Caco-2 (cell line): ENCODE measurements at regions not wholly inside any gene's neighbourhood (a gene's known extent, or its start where the extent isn't known, plus 50 kb on each side); places are given as distances from the start of the nearest gene placed in this dataset.
A peak's percentile ranks its signal among the peaks of the same experiment; 100 is the strongest.
"Not testable (repeated sequence)": the region's sequence is repeated elsewhere in the genome, so short reads cannot be mapped to it uniquely, and the experiment has no call there.

Experiments
- BruUV-seq: library from RNA; stranded (reverse); fragments of 400-500 nt; replicated peaks from 2 replicates; lab custom pipeline; 2021; lab: Mats Ljungman, UMichigan
- CTCF ChIA-PET: fragments of 300-600 bp; sonication (Branson Sonifier 250); formaldehyde crosslinking; loops from one replicate; lab custom pipeline; 2022; ENCODE audit warnings: antibody characterized with exemption; lab: Charles Lee
- POLR2A ChIA-PET: fragments of 300-600 bp; sonication (Branson Sonifier 250); formaldehyde crosslinking; loops from one replicate; lab custom pipeline; 2022; ENCODE audit warnings: antibody characterized with exemption; lab: Charles Lee
- DNase-seq, 2 experiments: peaks; one replicate each; pipeline versions ENCODE4 v3.0.0 to v3.0.0-alpha.2; 2020 to 2022
- H3K27me3 ChIP-seq: replicated peaks from 2 replicates; pipeline ENCODE4 v1.6.0; 2011; ENCODE audit warnings: low read length; ENCODE audit not compliant: control insufficient read depth, insufficient read depth
- H3K36me3 ChIP-seq: 2 replicates; pipeline ENCODE4 v1.5.1; 2011; ENCODE audit warnings: low read length; ENCODE audit not compliant: control insufficient read depth, insufficient read depth
- H3K4me1 ChIP-seq: fragments of 250-450 bp; sonication (Bioruptor Pico); 2 replicates; pipeline ENCODE4 v1.5.1; 2020; ENCODE audit warnings: mild to moderate bottlenecking
- H3K4me3 ChIP-seq: 2 replicates; pipeline ENCODE4 v1.5.1; 2011; ENCODE audit warnings: low read depth, mild to moderate bottlenecking, control low read depth, low read length
- H3K9me3 ChIP-seq: fragments of 250-450 bp; sonication (Bioruptor Pico); 2 replicates; pipeline ENCODE4 v1.5.1; 2020; ENCODE audit warnings: mild to moderate bottlenecking, moderate library complexity
- H3K27ac Mint-ChIP-seq: one replicate; pipeline ENCODE4 v1.8.0; 2022; ENCODE audit warnings: mixed read lengths; ENCODE audit not compliant: unreplicated experiment
- H3K27me3 Mint-ChIP-seq: one replicate; pipeline ENCODE4 v1.8.0; 2022; ENCODE audit warnings: mixed read lengths; ENCODE audit not compliant: insufficient read depth, unreplicated experiment
- H3K36me3 Mint-ChIP-seq: one replicate; pipeline ENCODE4 v1.8.0; 2022; ENCODE audit warnings: mild to moderate bottlenecking, mixed read lengths; ENCODE audit not compliant: insufficient read depth, unreplicated experiment
- H3K4me1 Mint-ChIP-seq: one replicate; pipeline ENCODE4 v1.8.0; 2022; ENCODE audit warnings: low read depth, mixed read lengths; ENCODE audit not compliant: unreplicated experiment
- H3K4me3 Mint-ChIP-seq: one replicate; pipeline ENCODE4 v1.8.0; 2022; ENCODE audit warnings: mild to moderate bottlenecking, moderate library complexity, mixed read lengths; ENCODE audit not compliant: unreplicated experiment
- H3K9me3 Mint-ChIP-seq: one replicate; pipeline ENCODE4 v1.8.0; 2022; ENCODE audit warnings: mixed read lengths; ENCODE audit not compliant: unreplicated experiment
- CTCF ChIP-seq, 2 experiments: fragments of 200-600 bp in 1 of 2; IDR thresholded peaks; 1 replicate in 1 of 2; 2 replicates in 1 of 2; pipeline versions ENCODE4 v1.5.1 to v1.8.0; 2011 to 2022; ENCODE audit warnings: antibody characterized with exemption in 1 of 2, control low read depth in 1 of 2, inconsistent platforms in 1 of 2, low read depth in 1 of 2, low read length in 1 of 2, mild to moderate bottlenecking in 1 of 2, moderate library complexity in 1 of 2; ENCODE audit not compliant: insufficient read depth in 1 of 2, severe bottlenecking in 1 of 2, unreplicated experiment in 1 of 2
- intact Hi-C: fragments of 100-400 bp; cut with micrococcal nuclease; formaldehyde crosslinking; loops from one replicate; pipeline ENCODE4 v1.10.0; 2022; ENCODE audit not compliant: unreplicated experiment

DNA sequence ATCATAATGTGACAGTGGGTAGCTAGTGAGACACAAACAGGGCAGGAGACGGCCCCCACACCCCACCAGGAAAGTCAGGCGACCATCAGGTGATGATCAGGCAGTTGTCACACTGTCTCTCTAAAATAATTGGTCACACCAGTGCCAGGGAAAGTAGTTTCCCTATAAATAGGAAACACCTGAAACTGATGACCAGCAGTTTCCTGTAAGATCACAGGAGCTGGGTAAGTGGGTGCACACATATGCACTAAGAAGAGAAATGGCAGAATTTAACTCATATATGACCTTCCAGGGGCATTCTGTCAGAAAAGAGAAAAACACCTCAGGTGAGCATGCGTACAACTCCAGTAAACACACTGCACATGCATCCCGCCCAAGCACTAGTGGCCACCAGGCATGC is 620.5 kb upstream of the GHITM start:
- H3K4me3 Mint-ChIP-seq, result no peak overlapping the region
- Histone ChIP-seq H3K27me3 (no peaks in the 10 kb centered on the region), H3K4me3 (no peak overlapping the region), H3K4me1 (no peaks in the 10 kb centered on the region), H3K36me3 (no peaks in the 10 kb centered on the region), H3K9me3 (no peaks in the 10 kb centered on the region)
- intact Hi-C loops, result no loop called here
- ChIA-PET POLR2A (no interaction called here), CTCF (no interaction called here)
- H3K9me3 Mint-ChIP-seq, result no peaks in the 10 kb centered on the region
- DNase-seq, result no peak
- no peaks in the 10 kb centered on the region for H3K36me3 Mint-ChIP-seq
- peak overlapping the region; percentile 21 for H3K27ac Mint-ChIP-seq
- no peaks in the 10 kb centered on the region for H3K4me1 Mint-ChIP-seq
- TF ChIP-seq CTCF (IDR thresholded peaks at IDR 0.05; ENCODE audit: insufficient read depth in 1 of 2, low read depth in 1 of 2, low read length in 1 of 2, severe bottlenecking in 1 of 2, unreplicated experiment in 1 of 2), result no peak
- no TSS peak for BruUV-seq
- no peaks in the 10 kb centered on the region for H3K27me3 Mint-ChIP-seq

DNA sequence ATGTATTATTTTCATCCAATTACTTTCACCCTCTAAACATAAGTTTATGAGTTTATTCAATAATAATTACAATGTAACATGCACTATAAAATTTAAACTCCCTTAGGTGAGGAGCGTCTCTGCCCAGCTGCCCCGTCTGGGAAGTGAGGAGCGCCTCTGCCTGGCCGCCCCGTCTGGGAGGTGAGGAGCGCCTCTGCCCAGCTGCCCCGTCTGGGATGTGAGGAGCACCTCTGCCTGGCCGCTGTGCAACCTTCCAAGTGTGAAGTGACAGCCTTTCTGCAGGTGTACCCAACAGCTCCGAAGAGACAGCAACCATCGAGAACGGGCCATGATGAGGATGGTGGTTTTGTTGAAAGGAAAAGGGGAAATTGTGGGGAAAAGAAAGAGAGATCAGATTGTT is 618.9 kb upstream of the GHITM start:
- H3K9me3 Mint-ChIP-seq, H3K27me3 ChIP-seq, H3K4me3 ChIP-seq, H3K27me3 Mint-ChIP-seq, H3K4me1 Mint-ChIP-seq, DNase-seq, H3K36me3 Mint-ChIP-seq, H3K4me3 Mint-ChIP-seq, H3K36me3 ChIP-seq, intact Hi-C loops, H3K27ac Mint-ChIP-seq, CTCF ChIA-PET, BruUV-seq, H3K4me1 ChIP-seq, POLR2A ChIA-PET, H3K9me3 ChIP-seq: not testable (repeated sequence)

DNA sequence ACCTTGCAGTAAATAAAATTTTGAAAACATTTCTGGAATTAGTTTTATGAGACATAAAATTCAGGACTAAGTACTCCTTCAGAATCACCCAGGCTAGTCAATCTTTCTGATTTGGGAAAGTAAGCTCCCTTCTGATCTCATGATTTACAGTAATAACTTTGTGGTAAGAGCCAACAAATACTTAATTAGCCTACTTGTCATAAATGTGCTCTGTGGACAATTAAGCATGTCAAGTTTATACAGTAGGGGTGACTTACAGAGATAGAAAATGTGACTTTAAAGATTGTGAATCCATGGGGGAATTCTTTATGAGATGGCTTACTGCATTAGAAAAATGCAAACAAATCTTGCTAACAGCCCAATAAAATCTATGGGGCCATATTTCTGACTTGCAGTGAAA is 616.9 kb upstream of the GHITM start:
- no peak for TF ChIP-seq CTCF (IDR thresholded peaks at IDR 0.05; ENCODE audit: insufficient read depth in 1 of 2, low read depth in 1 of 2, low read length in 1 of 2, severe bottlenecking in 1 of 2, unreplicated experiment in 1 of 2)
- no peak for DNase-seq
- no peaks in the 10 kb centered on the region for H3K4me1 Mint-ChIP-seq
- no peak overlapping the region for H3K27ac Mint-ChIP-seq
- no peak overlapping the region for H3K4me3 Mint-ChIP-seq
- H3K27me3 ChIP-seq, result no peaks in the 10 kb centered on the region
- ChIA-PET CTCF (no interaction called here), POLR2A (no interaction called here)
- no peaks in the 10 kb centered on the region for H3K4me1 ChIP-seq
- H3K36me3 Mint-ChIP-seq, result no peaks in the 10 kb centered on the region
- no TSS peak for BruUV-seq
- no peaks in the 10 kb centered on the region for H3K36me3 ChIP-seq
- no peak overlapping the region for H3K4me3 ChIP-seq
- no peaks in the 10 kb centered on the region for H3K9me3 ChIP-seq
- H3K27me3 Mint-ChIP-seq, result no peaks in the 10 kb centered on the region
- no peaks in the 10 kb centered on the region for H3K9me3 Mint-ChIP-seq
- intact Hi-C loops, result no loop called here

GRCh38 chr10:83522881-83523386 is 616.4 kb upstream of the GHITM start:
- POLR2A ChIA-PET, result no interaction called here
- CTCF ChIA-PET, result no interaction called here

More at GRCh38 chr10:83522881-83523386, 616.4 kb upstream of the GHITM start:
- Mint-ChIP-seq H3K9me3 (peaks cover 4% of the 10 kb centered on the region), H3K36me3 (no peaks in the 10 kb centered on the region), H3K27me3 (no peaks in the 10 kb centered on the region), H3K4me3 (no peak overlapping the region), H3K4me1 (no peaks in the 10 kb centered on the region), H3K27ac (no peak overlapping the region)
- Histone ChIP-seq H3K4me3 (no peak overlapping the region), H3K27me3 (no peaks in the 10 kb centered on the region), H3K4me1 (no peaks in the 10 kb centered on the region), H3K9me3 (peaks cover 5% of the 10 kb centered on the region), H3K36me3 (no peaks in the 10 kb centered on the region)
- no peak for TF ChIP-seq CTCF (IDR thresholded peaks at IDR 0.05; ENCODE audit: insufficient read depth in 1 of 2, low read depth in 1 of 2, low read length in 1 of 2, severe bottlenecking in 1 of 2, unreplicated experiment in 1 of 2)
- intact Hi-C loops, result no loop called here
- DNase-seq, result no peak
- BruUV-seq, result no TSS peak
